Inflammatory macrophage treated with lipopolysaccharide for 4 hours (primary cell): ENCODE measurements at regions not wholly inside any gene's neighbourhood (a gene's known extent, or its start where the extent isn't known, plus 50 kb on each side); places are given as distances from the start of the nearest gene placed in this dataset.
"Not testable (repeated sequence)": the region's sequence is repeated elsewhere in the genome, so short reads cannot be mapped to it uniquely, and the experiment has no call there.

ENCODE experiments used
- DNase-seq: peaks from one replicate; pipeline ENCODE4 v3.0.0-alpha.2; 2020

- peak; percentile 28 for DNase-seq
Measured at GRCh38 chr3:4231041-4231440, 72.1 kb upstream of the SETMAR start.

- no peak for DNase-seq
Measured at GRCh38 chr3:4232798-4233197, 70.4 kb upstream of the SETMAR start.

- DNase-seq, result no peak
Measured at GRCh38 chr3:4233488-4233887, 69.7 kb upstream of the SETMAR start.

- DNase-seq, result no peak
Measured at GRCh38 chr3:4234889-4235288, 68.3 kb upstream of the SETMAR start.

GRCh38 chr3:4235690-4236089 is 67.5 kb upstream of the SETMAR start:
- DNase-seq, result no peak

- no peak for DNase-seq
Measured at GRCh38 chr3:4241595-4242170, 61.5 kb upstream of the SETMAR start.

GRCh38 chr3:4245671-4246070 is 57.5 kb upstream of the SETMAR start:
- no peak for DNase-seq

- DNase-seq, result no peak
Measured at GRCh38 chr3:4247391-4247790, 55.8 kb upstream of the SETMAR start.

- no peak for DNase-seq
Measured at GRCh38 chr3:4250064-4250463, 53.1 kb upstream of the SETMAR start.

- DNase-seq, result no peak
Measured at GRCh38 chr3:4251412-4251811, 51.8 kb upstream of the SETMAR start.

- DNase-seq, result not testable (repeated sequence)
Measured at GRCh38 chr3:4253072-4253832, 49.9 kb upstream of the SETMAR start.
